H1 (cell line): ENCODE measurements at regions not wholly inside any gene's neighbourhood (a gene's known extent, or its start where the extent isn't known, plus 50 kb on each side); places are given as distances from the start of the nearest gene placed in this dataset.

Source experiments
- CTCF ChIA-PET: fragments of 300-600 bp; sonication (Branson Sonifier 250); formaldehyde crosslinking; loops from one replicate; lab custom pipeline; 2021; ENCODE audit not compliant: partially characterized antibody; lab: Charles Lee
- POLR2A ChIA-PET: fragments of 300-600 bp; sonication (Branson Sonifier 250); formaldehyde crosslinking; loops from one replicate; lab custom pipeline; 2021; ENCODE audit warnings: inconsistent platforms; ENCODE audit not compliant: partially characterized antibody; lab: Charles Lee
- DNase-seq, 2 experiments: peaks; one replicate each; pipeline versions ENCODE4 v3.0.0 to v3.0.0-alpha.2; 2010 to 2022; ENCODE audit warnings: low spot score in 2 of 2, low read depth in 1 of 2, mixed read lengths in 1 of 2
- FAIRE-seq: peaks from 2 replicates; lab custom pipeline; 2011; peaks lifted over from hg19 to GRCh38; lab: Jason Lieb, UNC
- H2AFZ ChIP-seq: 2 replicates; pipeline ENCODE4 v1.8.1; 2012; ENCODE audit warnings: low read length, inconsistent platforms
- H2AK5ac ChIP-seq: 2 replicates; pipeline ENCODE4 v1.6.1; 2013; ENCODE audit warnings: low read depth, low read length
- H2BK120ac ChIP-seq: replicated peaks from 2 replicates; pipeline ENCODE3; 2013; ENCODE audit warnings: low read depth, low read length, inconsistent platforms
- H2BK12ac ChIP-seq: 2 replicates; pipeline ENCODE4 v1.6.1; 2013; ENCODE audit warnings: low read depth, low read length
- H2BK15ac ChIP-seq: 2 replicates; pipeline ENCODE4 v1.6.1; 2013; ENCODE audit warnings: low read length
- H2BK20ac ChIP-seq: 2 replicates; pipeline ENCODE4 v1.6.1; 2013; ENCODE audit warnings: low read length
- H2BK5ac ChIP-seq: 2 replicates; pipeline ENCODE4 v1.6.1; 2013; ENCODE audit warnings: low read depth, low read length
- H3K14ac ChIP-seq: 2 replicates; pipeline ENCODE4 v1.6.1; 2013; ENCODE audit warnings: inconsistent platforms; ENCODE audit not compliant: insufficient read length
- H3K18ac ChIP-seq: 2 replicates; pipeline ENCODE4 v1.6.1; 2013; ENCODE audit warnings: low read length; ENCODE audit errors: extremely low read depth
- H3K23ac ChIP-seq: 2 replicates; pipeline ENCODE4 v1.6.1; 2013; ENCODE audit warnings: inconsistent platforms; ENCODE audit not compliant: insufficient read length
- H3K23me2 ChIP-seq: 2 replicates; pipeline ENCODE4 v1.6.1; 2013; ENCODE audit warnings: low read depth, low read length
- H3K27ac ChIP-seq: 2 replicates; pipeline ENCODE4 v1.6.1; 2011; ENCODE audit warnings: low read depth, low read length, inconsistent platforms
- H3K27me3 ChIP-seq, 4 experiments: replicated peaks in 1 of 4; 1 replicate in 1 of 4; 2 replicates in 3 of 4; pipeline versions ENCODE4 v1.6.1 to v1.8.1; 2011 to 2013; ENCODE audit warnings: low read length in 3 of 4, mild to moderate bottlenecking in 3 of 4, inconsistent platforms in 2 of 4, mixed read lengths in 2 of 4, moderate library complexity in 1 of 4; ENCODE audit not compliant: control insufficient read depth in 3 of 4, insufficient read depth in 3 of 4; ENCODE audit errors: extremely low read depth in 1 of 4
- H3K36me3 ChIP-seq, 4 experiments: 2 replicates each; pipeline versions ENCODE4 v1.6.1 to v1.8.1; 2011 to 2013; ENCODE audit warnings: mild to moderate bottlenecking in 4 of 4, low read length in 3 of 4, moderate library complexity in 2 of 4, control low read depth in 1 of 4, inconsistent platforms in 1 of 4; ENCODE audit not compliant: insufficient read depth in 4 of 4, control insufficient read depth in 2 of 4
- H3K4ac ChIP-seq: replicated peaks from 2 replicates; pipeline ENCODE3; 2013; ENCODE audit warnings: low read length, low read depth, mixed read lengths, inconsistent platforms; ENCODE audit not compliant: insufficient read length
- H3K4me1 ChIP-seq, 4 experiments: replicated peaks in 1 of 4; 1 replicate in 1 of 4; 2 replicates in 3 of 4; pipeline versions ENCODE4 v1.6.1 to v1.8.1; 2011 to 2013; ENCODE audit warnings: low read length in 3 of 4, inconsistent platforms in 2 of 4, mixed read lengths in 1 of 4; ENCODE audit not compliant: insufficient read depth in 4 of 4, control insufficient read depth in 3 of 4
- H3K4me2 ChIP-seq, 2 experiments: 2 replicates each; pipeline versions ENCODE4 v1.6.1 to v1.8.1; 2011 to 2013; ENCODE audit warnings: low read depth in 2 of 2, low read length in 2 of 2, control low read depth in 1 of 2, inconsistent platforms in 1 of 2, mild to moderate bottlenecking in 1 of 2; ENCODE audit not compliant: insufficient read depth in 1 of 2
- H3K4me3 ChIP-seq, 4 experiments: fragments of 200-600, 300-600 bp in 1 of 4; sonication (generic), shearing (Covaris generic), sonication (Bioruptor Twin) in 1 of 4; 2 replicates each; pipeline versions ENCODE4 v1.5.1 to v1.8.1; 2011 to 2016; ENCODE audit warnings: low read length in 4 of 4, low read depth in 3 of 4, control low read depth in 2 of 4, inconsistent platforms in 2 of 4, mild to moderate bottlenecking in 2 of 4, mixed read lengths in 1 of 4, moderate library complexity in 1 of 4; ENCODE audit not compliant: insufficient read depth in 2 of 4; ENCODE audit errors: extremely low read depth in 1 of 4
- H3K56ac ChIP-seq: replicated peaks from 2 replicates; pipeline ENCODE3; 2013; ENCODE audit warnings: low read depth, mild to moderate bottlenecking, mixed read lengths, low read length, inconsistent platforms; ENCODE audit not compliant: insufficient read length
- H3K79me1 ChIP-seq: 2 replicates; pipeline ENCODE4 v1.6.1; 2013; ENCODE audit warnings: low read depth, low read length, control low read depth
- H3K79me2 ChIP-seq, 2 experiments: 2 replicates each; pipeline versions ENCODE4 v1.6.1 to v1.8.1; 2012 to 2013; ENCODE audit warnings: low read length in 2 of 2, mild to moderate bottlenecking in 2 of 2, inconsistent platforms in 1 of 2; ENCODE audit not compliant: insufficient read depth in 2 of 2, control insufficient read depth in 1 of 2
- H3K9ac ChIP-seq, 4 experiments: replicated peaks in 1 of 4; 1 replicate in 1 of 4; 2 replicates in 3 of 4; pipeline versions ENCODE4 v1.6.1 to v1.8.1; 2011 to 2013; ENCODE audit warnings: low read depth in 3 of 4, low read length in 3 of 4, control low read depth in 2 of 4, mild to moderate bottlenecking in 2 of 4, moderate library complexity in 2 of 4, inconsistent platforms in 1 of 4; ENCODE audit errors: extremely low read depth in 1 of 4
- H3K9me3 ChIP-seq, 2 experiments: 2 replicates each; pipeline versions ENCODE4 v1.6.1 to v1.8.1; 2012 to 2013; ENCODE audit warnings: mild to moderate bottlenecking in 2 of 2, moderate library complexity in 2 of 2, control low read depth in 1 of 2, inconsistent platforms in 1 of 2, low read depth in 1 of 2, low read length in 1 of 2, mixed read lengths in 1 of 2; ENCODE audit not compliant: insufficient read depth in 2 of 2
- H4K20me1 ChIP-seq, 2 experiments: replicated peaks in 1 of 2; 2 replicates each; pipeline versions ENCODE3 to v1.8.1; 2011 to 2013; ENCODE audit warnings: inconsistent platforms in 2 of 2, low read length in 2 of 2, mild to moderate bottlenecking in 1 of 2; ENCODE audit not compliant: insufficient read depth in 2 of 2, control insufficient read depth in 1 of 2
- H4K5ac ChIP-seq: 2 replicates; pipeline ENCODE4 v1.6.1; 2013; ENCODE audit warnings: low read length, low read depth, mixed read lengths, inconsistent platforms; ENCODE audit not compliant: insufficient read length
- H4K8ac ChIP-seq: 2 replicates; pipeline ENCODE4 v1.8.0; 2013; ENCODE audit warnings: mild to moderate bottlenecking, moderate library complexity, low read length, inconsistent platforms; ENCODE audit not compliant: insufficient read depth; ENCODE audit errors: extremely low read depth
- H4K91ac ChIP-seq: replicated peaks from 2 replicates; pipeline ENCODE3; 2013; ENCODE audit warnings: low read length, mixed read lengths, inconsistent platforms; ENCODE audit not compliant: insufficient read length
- ATF2 ChIP-seq: IDR thresholded peaks from 2 replicates; pipeline ENCODE4 v1.6.1; 2012; ENCODE audit warnings: low read length, inconsistent platforms
- EGR1 ChIP-seq: IDR thresholded peaks from 2 replicates; pipeline ENCODE4 v1.6.1; 2011; ENCODE audit warnings: low read depth, low read length, borderline replicate concordance
- SP4 ChIP-seq: IDR thresholded peaks from 2 replicates; pipeline ENCODE4 v1.6.1; 2012; ENCODE audit warnings: low read length, inconsistent platforms
- SUZ12 ChIP-seq: fragments of 200-600 bp; sonication (generic); IDR thresholded peaks from 2 replicates; pipeline ENCODE4 v1.6.1; 2012; ENCODE audit warnings: mild to moderate bottlenecking, inconsistent platforms, low read length, moderate library complexity, mixed read lengths
- TAF1 ChIP-seq: IDR thresholded peaks from 2 replicates; pipeline ENCODE4 v1.6.1; 2011; ENCODE audit warnings: mild to moderate bottlenecking, low read depth, low read length
- WGBS, 2 experiments: shearing (Covaris generic) in 1 of 2; methylation state at CpG; one replicate each; pipeline versions ENCODE4 v1.1.6 to v1.1.7; 2013 to 2015; ENCODE audit warnings: low lambda C conversion rate in 2 of 2, mixed read lengths in 2 of 2, inconsistent platforms in 1 of 2, low coverage in 1 of 2, missing lambda C conversion rate in 1 of 2; ENCODE audit not compliant: insufficient replicate concordance in 2 of 2, insufficient coverage in 1 of 2, insufficient read length in 1 of 2; ENCODE audit errors: extremely low coverage in 1 of 2, missing lambda C conversion rate in 1 of 2; 5-methylcytosine and 5-hydroxymethylcytosine counted together

GRCh38 chr14:41087056-41087455, 519.6 kb upstream of the LRFN5 start (continued):
- TF ChIP-seq EGR1: no peak
- no peak for TF ChIP-seq SP4

GRCh38 chr14:41073544-41073943, 533.1 kb upstream of the LRFN5 start:
- H3K36me3 ChIP-seq: no peaks in the 10 kb centered on the region
- no peaks in the 10 kb centered on the region for H3K79me2 ChIP-seq
- no peak overlapping the region for H3K4me3 ChIP-seq
- no peaks in the 10 kb centered on the region for H3K79me1 ChIP-seq
- no peak overlapping the region for H2AK5ac ChIP-seq
- H2BK120ac ChIP-seq: no peak overlapping the region
- H3K27ac ChIP-seq: no peak overlapping the region
- no peak overlapping the region for H3K14ac ChIP-seq
- ChIA-PET CTCF (no interaction called here), POLR2A (no interaction called here)
- TF ChIP-seq ATF2 (no peak), TAF1 (no peak), SUZ12 (no peak)
- no peak overlapping the region for H4K91ac ChIP-seq
- no peak overlapping the region for H3K4ac ChIP-seq
- H3K18ac ChIP-seq: no peak overlapping the region
- H2BK5ac ChIP-seq: no peak overlapping the region
- H3K9me3 ChIP-seq: no peaks in the 10 kb centered on the region
- no peak overlapping the region for H3K23ac ChIP-seq
- no peak overlapping the region for H3K9ac ChIP-seq
- H3K56ac ChIP-seq: no peak overlapping the region
- 90% methylated on average over 3 of the region's 3 CpGs; no CpG with 5 or more reads in 1 of the 2 experiments for WGBS, 2 experiments
- H4K20me1 ChIP-seq: no peaks in the 10 kb centered on the region
- no peak overlapping the region for H3K4me2 ChIP-seq
- H2BK12ac ChIP-seq: no peak overlapping the region
- no peaks in the 10 kb centered on the region for H3K27me3 ChIP-seq
- H2BK15ac ChIP-seq: no peak overlapping the region
- DNase-seq (no peak), FAIRE-seq (no peak)
- no peak overlapping the region for H2AFZ ChIP-seq
- H2BK20ac ChIP-seq: no peak overlapping the region
- no peaks in the 10 kb centered on the region for H3K23me2 ChIP-seq
- no peak overlapping the region for H4K5ac ChIP-seq
- no peaks in the 10 kb centered on the region for H3K4me1 ChIP-seq
- H4K8ac ChIP-seq: no peak overlapping the region
